ENCODE measurements at regions not wholly inside any gene's neighbourhood (a gene's known extent, or its start where the extent isn't known, plus 50 kb on each side); places are given as distances from the start of the nearest gene placed in this dataset.
"Not testable (repeated sequence)": the region's sequence is repeated elsewhere in the genome, so short reads cannot be mapped to it uniquely, and the experiment has no call there.

DNA sequence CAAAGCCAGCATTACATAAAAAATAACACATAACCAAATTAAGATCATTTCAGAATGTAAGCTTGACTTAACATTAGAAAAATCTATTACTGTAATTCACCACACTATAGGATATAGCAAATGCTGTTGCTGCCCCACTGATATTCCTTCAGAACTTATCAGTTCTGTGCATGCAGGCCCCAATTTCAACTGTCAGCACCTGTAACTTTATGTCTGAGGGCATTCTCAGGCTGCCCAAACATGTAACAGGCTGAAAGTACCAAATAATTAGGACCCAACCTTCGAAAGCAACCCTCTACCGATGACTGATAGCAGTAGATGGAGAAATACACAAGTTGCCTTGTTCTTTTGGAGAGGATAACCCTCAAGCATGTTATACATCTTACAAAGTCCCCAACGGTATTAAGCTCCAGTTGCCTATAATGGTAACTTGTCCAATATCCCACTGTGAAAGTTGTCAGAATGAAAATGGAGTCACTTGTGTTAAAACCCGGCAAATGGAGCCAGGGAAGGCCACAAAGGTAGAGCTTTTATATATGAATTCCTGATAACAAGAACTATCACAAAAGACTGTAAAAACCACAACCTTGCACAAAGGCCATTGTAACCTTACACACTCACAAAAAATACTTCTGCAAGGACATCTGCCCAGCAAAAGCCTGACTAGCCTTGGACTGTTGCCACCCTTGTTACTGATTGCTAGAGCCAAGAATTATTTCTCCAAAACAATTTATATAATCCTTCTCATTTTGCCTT lies 66.9 kb upstream of the ZNF746 start:
- DNase-seq (ENCODE audit: low read depth): no peak

DNA sequence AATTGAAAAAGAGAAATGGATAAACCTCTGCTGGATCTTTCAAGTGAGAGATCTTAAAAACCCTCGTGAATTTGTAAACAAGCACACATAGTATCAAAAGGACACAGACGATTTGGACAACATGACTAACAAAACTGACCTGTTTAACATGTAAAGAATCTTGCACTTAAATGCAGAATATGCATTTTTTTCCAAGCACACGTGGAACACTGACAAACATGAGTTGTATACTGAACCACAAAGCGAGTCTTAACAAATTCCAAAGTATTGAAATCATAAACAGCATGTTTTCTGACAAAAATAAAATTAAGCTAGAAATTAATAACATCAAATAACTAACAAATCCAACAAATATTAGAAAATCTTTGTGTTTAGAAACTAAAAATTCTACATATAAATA lies 65.0 kb upstream of the ZNF746 start:
- DNase-seq (ENCODE audit: low read depth): no peak

DNA sequence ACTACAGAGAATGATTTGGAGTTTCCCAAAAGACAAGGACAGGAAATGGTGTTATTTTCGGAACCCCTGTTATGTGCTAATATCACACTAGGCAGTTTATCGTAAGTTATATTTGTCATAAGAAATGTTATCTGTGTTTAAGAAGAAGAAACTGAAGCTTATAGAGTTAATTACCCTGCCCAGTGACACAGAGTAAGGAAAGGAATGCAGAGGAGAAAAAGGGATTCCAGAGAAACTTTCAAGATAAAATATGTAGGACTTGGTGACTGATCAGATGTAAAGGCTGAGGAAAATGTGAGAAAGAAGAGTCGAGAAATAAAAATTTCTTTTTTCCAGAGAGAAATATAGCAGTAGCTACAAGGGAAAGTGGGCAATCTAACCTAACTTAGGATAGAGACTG lies 63.5 kb upstream of the ZNF746 start:
- no peak for DNase-seq (ENCODE audit: low read depth)

DNA sequence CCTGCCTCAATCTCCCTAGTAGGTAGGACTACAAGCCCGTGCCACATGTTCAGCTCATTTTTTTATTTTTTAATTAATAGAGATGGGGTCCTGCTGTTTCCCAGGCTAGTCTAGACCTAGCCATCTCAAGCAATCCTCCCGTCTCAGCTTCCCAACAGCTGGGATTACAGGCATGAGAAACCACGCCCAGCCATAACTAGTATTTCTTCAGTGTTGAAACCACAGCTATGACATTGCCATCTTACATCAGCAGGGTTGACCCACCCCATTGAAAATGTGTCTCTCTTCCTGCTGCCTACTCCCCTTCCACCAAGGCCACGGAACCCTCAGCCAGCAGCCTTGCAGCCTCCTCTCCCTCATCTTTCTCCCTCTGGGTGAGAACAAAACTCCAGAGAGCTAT lies 62.1 kb upstream of the ZNF746 start:
- DNase-seq (ENCODE audit: low read depth): no peak

DNA sequence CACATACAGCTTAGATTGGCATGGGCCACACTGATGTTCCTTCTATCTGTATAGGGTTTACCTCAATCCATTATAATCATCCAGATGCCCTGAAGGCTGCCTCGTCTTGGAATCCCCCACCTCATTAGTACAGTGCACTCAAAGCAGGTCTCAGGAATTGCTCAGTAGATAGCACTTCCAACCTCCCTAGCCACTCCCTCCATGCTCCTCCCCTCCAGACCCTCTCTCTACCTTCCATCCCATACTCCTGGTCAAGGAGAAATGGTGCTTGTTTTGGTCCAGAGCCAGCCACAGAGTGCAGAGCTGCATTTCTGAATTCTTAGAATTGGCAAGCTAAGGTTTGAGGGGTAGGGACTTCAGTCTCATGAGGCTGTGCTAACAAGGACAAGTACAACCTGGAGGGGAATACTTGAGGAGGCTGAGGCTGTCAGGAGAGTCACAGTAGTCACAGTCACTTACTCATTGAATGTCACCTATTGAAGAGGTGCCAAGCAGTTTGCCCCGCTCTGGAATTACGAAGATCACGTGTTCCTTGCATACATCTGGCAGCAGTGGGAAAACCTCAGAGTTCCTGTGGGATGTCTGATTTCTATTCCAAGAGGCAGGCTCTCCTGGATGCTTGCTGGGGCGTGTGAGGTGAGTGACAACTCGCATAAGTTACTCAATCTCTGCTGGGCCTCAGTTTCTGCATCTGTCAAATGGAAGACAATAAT lies 60.7 kb upstream of the ZNF746 start:
- peak; percentile 68 for DNase-seq (ENCODE audit: low read depth)

DNA sequence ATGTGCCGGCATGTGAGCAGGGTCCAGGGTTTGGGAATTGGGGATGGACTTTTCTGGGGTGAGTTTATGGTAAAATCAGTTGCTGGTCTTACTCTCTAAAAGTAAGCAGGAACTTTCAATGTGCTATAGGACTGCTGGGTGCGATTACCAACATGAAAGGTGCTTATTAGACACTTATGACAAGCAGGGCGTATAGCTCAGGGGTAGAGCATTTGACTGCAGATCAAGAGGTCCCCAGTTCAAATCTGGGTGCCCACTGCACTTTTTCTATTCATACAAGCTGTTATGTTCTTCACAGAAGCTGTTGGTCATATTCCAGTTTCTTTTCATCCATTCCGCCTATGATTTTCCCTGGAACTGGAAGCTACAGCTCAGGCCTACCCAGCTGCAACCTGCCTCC lies 58.9 kb upstream of the ZNF746 start:
- not testable (repeated sequence) for DNase-seq (ENCODE audit: low read depth)

DNA sequence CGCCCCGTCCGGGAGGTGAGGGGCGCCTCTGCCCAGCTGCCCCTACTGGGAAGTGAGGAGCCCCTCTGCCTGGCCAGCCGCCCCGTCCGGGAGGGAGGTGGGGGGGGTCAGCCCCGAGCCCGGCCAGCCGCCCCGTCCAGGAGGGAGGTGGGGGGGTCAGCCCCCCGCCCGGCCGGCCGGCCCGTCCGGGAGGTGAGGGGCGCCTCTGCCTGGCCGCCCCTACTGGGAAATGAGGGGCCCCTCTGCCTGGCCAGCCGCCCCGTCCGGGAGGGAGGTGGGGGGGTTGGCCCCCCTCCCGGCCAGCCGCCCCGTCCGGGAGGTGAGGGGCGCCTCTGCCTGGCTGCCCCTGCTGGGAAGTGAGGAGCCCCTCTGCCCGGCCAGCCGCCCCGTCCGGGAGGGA lies 57.2 kb upstream of the ZNF746 start:
- not testable (repeated sequence) for DNase-seq (ENCODE audit: low read depth)

DNA sequence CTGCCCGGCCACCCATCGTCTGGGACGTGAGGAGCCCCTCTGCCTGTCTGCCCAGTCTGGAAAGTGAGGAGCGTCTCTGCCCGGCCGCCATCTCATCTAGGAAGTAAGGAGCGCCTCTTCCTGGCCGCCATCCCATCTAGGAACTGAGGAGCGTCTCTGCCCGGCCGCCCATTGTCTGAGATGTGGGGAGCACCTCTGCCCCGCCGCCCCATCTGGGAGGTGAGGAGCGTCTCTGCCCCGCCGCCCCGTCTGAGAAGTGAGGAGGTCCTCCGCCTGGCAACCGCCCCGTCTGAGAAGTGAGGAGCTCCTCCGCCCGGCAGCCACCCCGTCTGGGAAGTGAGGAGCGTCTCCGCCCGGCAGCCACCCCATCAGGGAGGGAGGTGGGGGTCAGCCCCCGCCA lies 56.4 kb upstream of the ZNF746 start:
- DNase-seq (ENCODE audit: low read depth): not testable (repeated sequence)

DNA sequence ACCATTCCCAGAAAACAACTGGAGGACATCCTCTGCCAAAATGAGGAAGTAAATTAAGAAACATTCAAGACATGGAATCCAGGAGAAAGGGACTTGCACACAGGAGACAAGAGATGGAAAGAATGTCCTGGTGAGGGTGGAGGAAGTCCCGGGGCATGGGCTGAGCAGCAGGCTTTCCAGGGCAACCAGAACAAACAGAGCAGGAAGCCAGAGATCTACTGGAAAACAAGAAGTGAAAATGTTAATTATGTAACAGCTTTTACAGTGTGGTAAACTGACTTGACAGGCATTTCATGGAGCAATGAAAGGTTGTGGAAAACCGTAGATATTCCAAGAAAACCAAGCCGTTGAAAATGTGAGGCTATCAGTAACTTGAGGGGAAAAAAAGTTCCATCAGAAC lies 55.2 kb upstream of the ZNF746 start:
- DNase-seq (ENCODE audit: low read depth): no peak

All from HS-5 (cell line).